ENCODE measurements at regions not wholly inside any gene's neighbourhood (a gene's known extent, or its start where the extent isn't known, plus 50 kb on each side); places are given as distances from the start of the nearest gene placed in this dataset.
"Not testable (repeated sequence)": the region's sequence is repeated elsewhere in the genome, so short reads cannot be mapped to it uniquely, and the experiment has no call there.

- TF ChIP-seq POLR2A (IDR thresholded peaks at IDR 0.05) = not testable (repeated sequence)
- TF ChIP-seq, protein P1, sequence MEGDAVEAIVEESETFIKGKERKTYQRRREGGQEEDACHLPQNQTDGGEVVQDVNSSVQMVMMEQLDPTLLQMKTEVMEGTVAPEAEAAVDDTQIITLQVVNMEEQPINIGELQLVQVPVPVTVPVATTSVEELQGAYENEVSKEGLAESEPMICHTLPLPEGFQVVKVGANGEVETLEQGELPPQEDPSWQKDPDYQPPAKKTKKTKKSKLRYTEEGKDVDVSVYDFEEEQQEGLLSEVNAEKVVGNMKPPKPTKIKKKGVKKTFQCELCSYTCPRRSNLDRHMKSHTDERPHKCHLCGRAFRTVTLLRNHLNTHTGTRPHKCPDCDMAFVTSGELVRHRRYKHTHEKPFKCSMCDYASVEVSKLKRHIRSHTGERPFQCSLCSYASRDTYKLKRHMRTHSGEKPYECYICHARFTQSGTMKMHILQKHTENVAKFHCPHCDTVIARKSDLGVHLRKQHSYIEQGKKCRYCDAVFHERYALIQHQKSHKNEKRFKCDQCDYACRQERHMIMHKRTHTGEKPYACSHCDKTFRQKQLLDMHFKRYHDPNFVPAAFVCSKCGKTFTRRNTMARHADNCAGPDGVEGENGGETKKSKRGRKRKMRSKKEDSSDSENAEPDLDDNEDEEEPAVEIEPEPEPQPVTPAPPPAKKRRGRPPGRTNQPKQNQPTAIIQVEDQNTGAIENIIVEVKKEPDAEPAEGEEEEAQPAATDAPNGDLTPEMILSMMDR (IDR thresholded peaks at IDR 0.05) = not testable (repeated sequence)
These were observed 145.2 kb upstream of the PLGLB2 start for GRCh38 chr2:87602728-87603127.
